SK-N-SH (cell line): ENCODE measurements at regions not wholly inside any gene's neighbourhood (a gene's known extent, or its start where the extent isn't known, plus 50 kb on each side); places are given as distances from the start of the nearest gene placed in this dataset.

Experiments
- CTCF ChIA-PET: fragments of 300-600, 350-600 bp; formaldehyde crosslinking; extraction: SDS; loops from one replicate; lab custom pipeline; 2021; lab: Yijun Ruan, JAX
- POLR2A ChIA-PET: fragments of 350-600 bp; sonication (Branson Sonifier 250); formaldehyde crosslinking; extraction: SDS; loops from one replicate; lab custom pipeline; 2020; ENCODE audit warnings: antibody characterized with exemption, inconsistent platforms; lab: Yijun Ruan, JAX
- DNase-seq: peaks from one replicate; pipeline ENCODE4 v3.0.0; 2012
- H2AFZ ChIP-seq: fragments of 200-600 bp; sonication (generic); 2 replicates; pipeline ENCODE4 v1.8.1; 2016; ENCODE audit warnings: antibody characterized with exemption, mild to moderate bottlenecking, low read depth
- H3F3A ChIP-seq: fragments of 200-600 bp; sonication (generic); replicated peaks from 2 replicates; pipeline ENCODE3; 2016; ENCODE audit warnings: antibody characterized with exemption, mild to moderate bottlenecking; ENCODE audit not compliant: insufficient read depth
- H3K27ac ChIP-seq, 2 experiments: fragments of 200-500 bp in 1 of 2; fragments of 200-600 bp in 1 of 2; sonication (Bioruptor generic) in 1 of 2; sonication (generic), shearing (Covaris generic) in 1 of 2; 2 replicates each; pipeline versions ENCODE4 v1.5.1 to v1.6.1; 2014 to 2016; ENCODE audit warnings: low read depth in 2 of 2, inconsistent platforms in 1 of 2, low read length in 1 of 2, mild to moderate bottlenecking in 1 of 2, mixed read lengths in 1 of 2
- H3K27me3 ChIP-seq: fragments of 200-600 bp; sonication (generic), shearing (Covaris generic); 2 replicates; pipeline ENCODE4 v1.6.1; 2016; ENCODE audit warnings: mixed run types; ENCODE audit not compliant: insufficient read depth
- H3K36me3 ChIP-seq, 2 experiments: fragments of 200-500 bp in 1 of 2; fragments of 200-600 bp in 1 of 2; sonication (Bioruptor generic) in 1 of 2; sonication (generic) in 1 of 2; replicated peaks in 1 of 2; 2 replicates each; pipeline versions ENCODE3 to v1.5.1; 2014 to 2016; ENCODE audit warnings: low read length in 1 of 2, mild to moderate bottlenecking in 1 of 2; ENCODE audit not compliant: insufficient read depth in 2 of 2, control insufficient read depth in 1 of 2
- H3K4me1 ChIP-seq, 2 experiments: fragments of 200-500 bp in 1 of 2; fragments of 200-600 bp in 1 of 2; sonication (Bioruptor generic) in 1 of 2; sonication (generic), shearing (Covaris generic) in 1 of 2; 2 replicates each; pipeline versions ENCODE4 v1.5.1 to v1.6.1; 2014 to 2016; ENCODE audit warnings: low read depth in 1 of 2, low read length in 1 of 2, mixed run types in 1 of 2; ENCODE audit not compliant: insufficient read depth in 2 of 2, control insufficient read depth in 1 of 2
- H3K4me2 ChIP-seq: fragments of 200-600 bp; sonication (generic), shearing (Covaris generic); 2 replicates; pipeline ENCODE4 v1.6.1; 2017; ENCODE audit warnings: mixed run types
- H3K4me3 ChIP-seq, 2 experiments: fragments of 200-500 bp in 1 of 2; fragments of 200-600 bp in 1 of 2; sonication (Bioruptor generic) in 1 of 2; sonication (generic), shearing (Covaris generic) in 1 of 2; 2 replicates each; pipeline versions ENCODE4 v1.5.1 to v1.8.1; 2014 to 2016; ENCODE audit warnings: low read depth in 2 of 2, inconsistent platforms in 1 of 2, low read length in 1 of 2, mild to moderate bottlenecking in 1 of 2, mixed read lengths in 1 of 2, moderate library complexity in 1 of 2
- H3K79me2 ChIP-seq: fragments of 200-600 bp; sonication (generic); 2 replicates; pipeline ENCODE4 v1.8.1; 2017; ENCODE audit warnings: mild to moderate bottlenecking; ENCODE audit not compliant: insufficient read depth
- H3K9ac ChIP-seq: fragments of 200-600 bp; sonication (generic); 2 replicates; pipeline ENCODE4 v1.6.1; 2017; ENCODE audit warnings: mixed run types
- H3K9me2 ChIP-seq: fragments of 200-600 bp; sonication (generic); 2 replicates; pipeline ENCODE4 v1.6.1; 2017; ENCODE audit warnings: mixed run types
- H3K9me3 ChIP-seq: fragments of 200-600 bp; sonication (generic); 2 replicates; pipeline ENCODE4 v1.6.1; 2017; ENCODE audit warnings: mixed run types, mild to moderate bottlenecking, moderate library complexity
- H4K20me1 ChIP-seq: fragments of 200-600 bp; sonication (generic); 2 replicates; pipeline ENCODE4 v1.6.1; 2017; ENCODE audit warnings: mild to moderate bottlenecking, mixed run types; ENCODE audit not compliant: insufficient read depth
- CTCF ChIP-seq: fragments of 200-600 bp; sonication (generic); IDR thresholded peaks from 2 replicates; pipeline ENCODE4 v1.6.1; 2017; ENCODE audit warnings: antibody characterized with exemption, mild to moderate bottlenecking, moderate library complexity
- EP300 ChIP-seq, 2 experiments: IDR thresholded peaks; 2 replicates each; pipeline versions ENCODE4 v1.4.0 to v1.6.1; 2012; ENCODE audit warnings: borderline replicate concordance in 1 of 2, low read depth in 1 of 2, low read length in 1 of 2
- EZH2phosphoT487 ChIP-seq: fragments of 200-600 bp; sonication (generic); IDR thresholded peaks from 2 replicates; pipeline ENCODE4 v1.6.1; 2017; ENCODE audit warnings: low read depth, mixed run types, mild to moderate bottlenecking, antibody characterized with exemption, moderate library complexity, borderline replicate concordance
- FOXM1 ChIP-seq: IDR thresholded peaks from 2 replicates; pipeline ENCODE4 v1.4.0; 2012; ENCODE audit warnings: low read depth, mild to moderate bottlenecking
- GATA2 ChIP-seq: sonication (generic); formaldehyde crosslinking; IDR thresholded peaks from 2 replicates; pipeline ENCODE4 v1.5.0; 2020; ENCODE audit warnings: mild to moderate bottlenecking, missing genetic modification reagents
- IRF3 ChIP-seq: fragments of 150-350 bp; IDR thresholded peaks from 2 replicates; pipeline ENCODE4 v1.6.1; 2016; ENCODE audit warnings: mild to moderate bottlenecking, low read depth, low read length
- MAX ChIP-seq: IDR thresholded peaks from 2 replicates; pipeline ENCODE4 v1.4.0; 2012; ENCODE audit warnings: low read depth
- PBX3 ChIP-seq: IDR thresholded peaks from 2 replicates; pipeline ENCODE4; 2012
- RAD21 ChIP-seq: IDR thresholded peaks from 2 replicates; pipeline ENCODE4 v1.6.1; 2012; ENCODE audit warnings: mild to moderate bottlenecking, low read length
- RCOR1 ChIP-seq: fragments of 150-350 bp; IDR thresholded peaks from 2 replicates; pipeline ENCODE4 v1.6.1; 2017; ENCODE audit warnings: antibody characterized with exemption, low read length
- RFX5 ChIP-seq: IDR thresholded peaks from 2 replicates; pipeline ENCODE4 v1.6.1; 2012; ENCODE audit warnings: mild to moderate bottlenecking, improper control_type of control experiment, low read length
- RXRA ChIP-seq: IDR thresholded peaks from 2 replicates; pipeline ENCODE4 v1.4.0; 2012; ENCODE audit warnings: low read depth, mild to moderate bottlenecking, borderline replicate concordance
- TAF1 ChIP-seq: IDR thresholded peaks from 2 replicates; pipeline ENCODE4 v1.6.1; 2012; ENCODE audit warnings: low read depth, mild to moderate bottlenecking, low read length, moderate library complexity, borderline replicate concordance
- TCF12 ChIP-seq: IDR thresholded peaks from 2 replicates; pipeline ENCODE4 v1.4.0; 2012
- USF2 ChIP-seq: fragments of 150-350 bp; IDR thresholded peaks from 2 replicates; pipeline ENCODE4 v1.6.1; 2017; ENCODE audit warnings: antibody characterized with exemption, low read length, low read depth, borderline replicate concordance
- ZBTB33 ChIP-seq: IDR thresholded peaks from 2 replicates; pipeline ENCODE4 v1.4.0; 2012; ENCODE audit warnings: low read depth, borderline replicate concordance
- WGBS: methylation state at CpG from one replicate; pipeline ENCODE4 v1.1.6; 2017; ENCODE audit warnings: low lambda C conversion rate; 5-methylcytosine and 5-hydroxymethylcytosine counted together

GRCh38 chr2:103254611-103255010, 492.8 kb downstream of the TMEM182 start:
- Histone ChIP-seq H3K4me2 (no peak overlapping the region), H3K36me3 (no peaks in the 10 kb centered on the region), H3K9ac (no peak overlapping the region), H2AFZ (no peak overlapping the region), H3K4me3 (no peak overlapping the region), H3K4me1 (no peaks in the 10 kb centered on the region), H3K27ac (no peak overlapping the region), H3F3A (no peaks in the 10 kb centered on the region), H3K27me3 (no peaks in the 10 kb centered on the region), H3K9me3 (no peaks in the 10 kb centered on the region), H3K79me2 (no peaks in the 10 kb centered on the region), H4K20me1 (no peaks in the 10 kb centered on the region), H3K9me2 (no peaks in the 10 kb centered on the region)
- under 1% methylated on average over 5 of the region's 5 CpGs for WGBS
- CTCF ChIA-PET: no interaction called here
- DNase-seq: no peak
- POLR2A ChIA-PET: no interaction called here
- TF ChIP-seq PBX3 (no peak), RCOR1 (no peak), RXRA (no peak), TCF12 (no peak), FOXM1 (no peak), GATA2 (CRISPR knock-in tag) (no peak), MAX (no peak), EZH2phosphoT487 (no peak), EP300 (IDR thresholded peaks at IDR 0.05; ENCODE audit: borderline replicate concordance in 1 of 2, low read depth in 1 of 2, low read length in 1 of 2) (no peak), USF2 (no peak), IRF3 (no peak), ZBTB33 (no peak), RAD21 (no peak), CTCF (no peak), TAF1 (no peak), RFX5 (no peak)
